WTC11 (cell line): ENCODE measurements at regions not wholly inside any gene's neighbourhood (a gene's known extent, or its start where the extent isn't known, plus 50 kb on each side); places are given as distances from the start of the nearest gene placed in this dataset.
A peak's percentile ranks its signal among the peaks of the same experiment; 100 is the strongest.

Experiments
- ATAC-seq: fragments of 200-7000 bp; cut with Tn5 transposase; 2 replicates; pipeline ENCODE4 v1.10.0; 2021; ENCODE audit warnings: mild to moderate bottlenecking, moderate library complexity
- CTCF ChIA-PET: fragments of 300-600 bp; sonication (Branson Sonifier 250); formaldehyde crosslinking; loops from one replicate; lab custom pipeline; 2021; ENCODE audit warnings: antibody characterized with exemption; lab: Charles Lee
- POLR2A ChIA-PET: fragments of 350-600 bp; sonication (Branson Sonifier 250); formaldehyde crosslinking; loops from one replicate; lab custom pipeline; 2021; ENCODE audit warnings: antibody characterized with exemption; lab: Charles Lee
- DNase-seq: peaks from one replicate; pipeline ENCODE4 v3.0.0; 2021; ENCODE audit warnings: low spot score
- H3K27ac Mint-ChIP-seq: 2 replicates; pipeline ENCODE4 v1.8.0; 2021; ENCODE audit warnings: mixed read lengths
- H3K27me3 Mint-ChIP-seq: 2 replicates; pipeline ENCODE4 v1.8.0; 2021; ENCODE audit warnings: low read depth, mild to moderate bottlenecking, moderate library complexity, mixed read lengths
- H3K36me3 Mint-ChIP-seq: 2 replicates; pipeline ENCODE4 v1.8.0; 2021; ENCODE audit warnings: mixed read lengths
- H3K4me1 Mint-ChIP-seq: 2 replicates; pipeline ENCODE4 v1.8.0; 2022; ENCODE audit warnings: mixed read lengths
- H3K4me3 Mint-ChIP-seq: 2 replicates; pipeline ENCODE4 v1.8.0; 2021; ENCODE audit warnings: mild to moderate bottlenecking, moderate library complexity, mixed read lengths
- H3K9me3 Mint-ChIP-seq: 2 replicates; pipeline ENCODE4 v1.8.0; 2021; ENCODE audit warnings: mixed read lengths
- ARID4B ChIP-seq: sonication (generic); formaldehyde crosslinking; IDR thresholded peaks from 2 replicates; pipeline ENCODE4 v1.8.0; 2023; ENCODE audit warnings: missing genetic modification reagents, mild to moderate bottlenecking, borderline replicate concordance
- CBFB ChIP-seq: sonication (generic); formaldehyde crosslinking; IDR thresholded peaks from 2 replicates; pipeline ENCODE4 v1.8.1; 2022; ENCODE audit warnings: mild to moderate bottlenecking, low read depth, missing genetic modification reagents
- CREB1 ChIP-seq: sonication (generic); formaldehyde crosslinking; IDR thresholded peaks from 2 replicates; pipeline ENCODE4 v1.8.0; 2023; ENCODE audit warnings: mild to moderate bottlenecking, missing genetic modification reagents
- ELF4 ChIP-seq: sonication (generic); formaldehyde crosslinking; IDR thresholded peaks from 2 replicates; pipeline ENCODE4 v1.8.1; 2022; ENCODE audit warnings: low read depth, mild to moderate bottlenecking, moderate library complexity, missing genetic modification reagents
- GABPB1 ChIP-seq: sonication (generic); formaldehyde crosslinking; IDR thresholded peaks from 2 replicates; pipeline ENCODE4 v1.8.1; 2023; ENCODE audit warnings: mild to moderate bottlenecking, missing genetic modification reagents
- IRF2 ChIP-seq: sonication (generic); formaldehyde crosslinking; IDR thresholded peaks from 2 replicates; pipeline ENCODE4 v1.8.0; 2022; ENCODE audit warnings: low read depth, missing genetic modification reagents, borderline replicate concordance
- KAT7 ChIP-seq: sonication (generic); formaldehyde crosslinking; IDR thresholded peaks from 2 replicates; pipeline ENCODE4 v1.8.1; 2023; ENCODE audit warnings: missing genetic modification reagents, mild to moderate bottlenecking, borderline replicate concordance
- MLX ChIP-seq: sonication (generic); formaldehyde crosslinking; IDR thresholded peaks from 2 replicates; pipeline ENCODE4 v1.8.1; 2023; ENCODE audit warnings: mild to moderate bottlenecking, missing genetic modification reagents, moderate library complexity
- PRRX2 ChIP-seq: fragments of 250-450 bp; sonication (Bioruptor Pico); IDR thresholded peaks from 2 replicates; pipeline ENCODE4 v1.8.0; 2021; ENCODE audit warnings: mild to moderate bottlenecking
- TP53 ChIP-seq: sonication (generic); formaldehyde crosslinking; IDR thresholded peaks from 2 replicates; pipeline ENCODE4 v1.8.1; 2023; ENCODE audit warnings: mild to moderate bottlenecking, missing genetic modification reagents
- ZNF263 ChIP-seq: sonication (generic); formaldehyde crosslinking; IDR thresholded peaks from 2 replicates; pipeline ENCODE4 v1.8.1; 2022; ENCODE audit warnings: low read depth, mild to moderate bottlenecking, moderate library complexity, missing genetic modification reagents
- ZNF416 ChIP-seq: fragments of 250-450 bp; sonication (Bioruptor Pico); IDR thresholded peaks from 2 replicates; pipeline ENCODE4 v1.9.0; 2021; ENCODE audit warnings: mild to moderate bottlenecking, inconsistent platforms
- TF ChIP-seq, protein P1 (sequence below): sonication (generic); formaldehyde crosslinking; IDR thresholded peaks from 2 replicates; pipeline ENCODE4 v1.8.1; 2022; ENCODE audit warnings: low read depth, missing genetic modification reagents, borderline replicate concordance
- TF ChIP-seq, protein P2 (sequence below): sonication (generic); formaldehyde crosslinking; IDR thresholded peaks from 2 replicates; pipeline ENCODE4 v1.8.1; 2023; ENCODE audit warnings: mild to moderate bottlenecking, moderate library complexity, missing genetic modification reagents
- TF ChIP-seq, protein P3 (sequence below): fragments of 250-450 bp; sonication (Bioruptor Pico); IDR thresholded peaks from 2 replicates; pipeline ENCODE4 v2.1.2; 2022; ENCODE audit warnings: mild to moderate bottlenecking, moderate library complexity

DNA sequence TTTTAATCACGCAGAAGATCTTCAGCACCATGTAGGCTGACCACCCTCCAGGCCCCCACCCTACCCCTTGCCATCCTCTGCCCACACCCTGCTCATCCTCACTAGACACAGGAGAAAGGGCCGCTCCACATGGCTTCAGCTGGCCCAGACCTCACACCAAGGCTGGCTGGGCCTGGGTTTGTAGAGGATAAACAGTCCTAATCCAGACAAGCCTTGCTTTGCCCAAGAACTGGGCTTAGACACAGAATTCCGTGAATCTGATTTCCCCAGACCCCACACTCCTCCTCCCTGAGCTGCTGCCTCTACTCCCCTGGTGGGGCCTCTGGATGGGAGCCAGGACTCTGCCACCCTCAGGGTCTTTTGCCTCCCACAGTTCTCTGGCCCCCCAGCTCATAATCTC is 185.3 kb downstream of the CYP26B1 start:
- Mint-ChIP-seq H3K27me3 (no peaks in the 10 kb centered on the region; the same call in 1 of the 2 replicates), H3K9me3 (peaks cover 35% of the 10 kb centered on the region), H3K4me3 (no peak overlapping the region), H3K27ac (no peak overlapping the region), H3K36me3 (peaks cover 22% of the 10 kb centered on the region), H3K4me1 (0 out of 2 replicates have a peak, but pooled peaks cover 6% of the 10 kb centered on the region)
- CTCF ChIA-PET = interaction anchor here (1.0 kb wide), 1 partner anchor 68 kb away, joined by 3 read pairs; no protein-coding TSS in a partner anchor
- POLR2A ChIA-PET = no interaction called here
- ATAC-seq (no peak), DNase-seq (no peak)
- TF ChIP-seq, protein P1, sequence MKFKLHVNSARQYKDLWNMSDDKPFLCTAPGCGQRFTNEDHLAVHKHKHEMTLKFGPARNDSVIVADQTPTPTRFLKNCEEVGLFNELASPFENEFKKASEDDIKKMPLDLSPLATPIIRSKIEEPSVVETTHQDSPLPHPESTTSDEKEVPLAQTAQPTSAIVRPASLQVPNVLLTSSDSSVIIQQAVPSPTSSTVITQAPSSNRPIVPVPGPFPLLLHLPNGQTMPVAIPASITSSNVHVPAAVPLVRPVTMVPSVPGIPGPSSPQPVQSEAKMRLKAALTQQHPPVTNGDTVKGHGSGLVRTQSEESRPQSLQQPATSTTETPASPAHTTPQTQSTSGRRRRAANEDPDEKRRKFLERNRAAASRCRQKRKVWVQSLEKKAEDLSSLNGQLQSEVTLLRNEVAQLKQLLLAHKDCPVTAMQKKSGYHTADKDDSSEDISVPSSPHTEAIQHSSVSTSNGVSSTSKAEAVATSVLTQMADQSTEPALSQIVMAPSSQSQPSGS (CRISPR knock-in tag) = no peak
- no peak for TF ChIP-seq IRF2 (CRISPR knock-in tag)

- POLR2A ChIA-PET = no interaction called here
- H3K27me3 Mint-ChIP-seq = no peaks in the 10 kb centered on the region
- peaks cover 31% of the 10 kb centered on the region for H3K36me3 Mint-ChIP-seq
- H3K27ac Mint-ChIP-seq = no peak overlapping the region
- CTCF ChIA-PET = interaction anchor here (1.1 kb wide), 1 partner anchor 38 kb away, joined by 4 read pairs; no protein-coding TSS in a partner anchor
- TF ChIP-seq, protein P2, sequence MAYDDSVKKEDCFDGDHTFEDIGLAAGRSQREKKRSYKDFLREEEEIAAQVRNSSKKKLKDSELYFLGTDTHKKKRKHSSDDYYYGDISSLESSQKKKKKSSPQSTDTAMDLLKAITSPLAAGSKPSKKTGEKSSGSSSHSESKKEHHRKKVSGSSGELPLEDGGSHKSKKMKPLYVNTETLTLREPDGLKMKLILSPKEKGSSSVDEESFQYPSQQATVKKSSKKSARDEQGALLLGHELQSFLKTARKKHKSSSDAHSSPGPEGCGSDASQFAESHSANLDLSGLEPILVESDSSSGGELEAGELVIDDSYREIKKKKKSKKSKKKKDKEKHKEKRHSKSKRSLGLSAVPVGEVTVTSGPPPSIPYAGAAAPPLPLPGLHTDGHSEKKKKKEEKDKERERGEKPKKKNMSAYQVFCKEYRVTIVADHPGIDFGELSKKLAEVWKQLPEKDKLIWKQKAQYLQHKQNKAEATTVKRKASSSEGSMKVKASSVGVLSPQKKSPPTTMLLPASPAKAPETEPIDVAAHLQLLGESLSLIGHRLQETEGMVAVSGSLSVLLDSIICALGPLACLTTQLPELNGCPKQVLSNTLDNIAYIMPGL (CRISPR knock-in tag) = no peak
- TF ChIP-seq PRRX2 (CRISPR knock-in tag) (no peak), CBFB (CRISPR knock-in tag) (no peak), ZNF416 (CRISPR knock-in tag) (no peak), MLX (CRISPR knock-in tag) (no peak), CREB1 (CRISPR knock-in tag) (no peak), ARID4B (CRISPR knock-in tag) (no peak), GABPB1 (no peak), KAT7 (CRISPR knock-in tag) (no peak), TP53 (no peak), ELF4 (CRISPR knock-in tag) (no peak), ZNF263 (CRISPR knock-in tag) (no peak)
- TF ChIP-seq, protein P3, sequence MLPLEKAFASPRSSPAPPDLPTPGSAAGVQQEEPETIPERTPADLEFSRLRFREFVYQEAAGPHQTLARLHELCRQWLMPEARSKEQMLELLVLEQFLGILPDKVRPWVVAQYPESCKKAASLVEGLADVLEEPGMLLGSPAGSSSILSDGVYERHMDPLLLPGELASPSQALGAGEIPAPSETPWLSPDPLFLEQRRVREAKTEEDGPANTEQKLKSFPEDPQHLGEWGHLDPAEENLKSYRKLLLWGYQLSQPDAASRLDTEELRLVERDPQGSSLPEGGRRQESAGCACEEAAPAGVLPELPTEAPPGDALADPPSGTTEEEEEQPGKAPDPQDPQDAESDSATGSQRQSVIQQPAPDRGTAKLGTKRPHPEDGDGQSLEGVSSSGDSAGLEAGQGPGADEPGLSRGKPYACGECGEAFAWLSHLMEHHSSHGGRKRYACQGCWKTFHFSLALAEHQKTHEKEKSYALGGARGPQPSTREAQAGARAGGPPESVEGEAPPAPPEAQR (CRISPR knock-in tag) = no peak
- peaks cover 44% of the 10 kb centered on the region for H3K9me3 Mint-ChIP-seq
- no peak for DNase-seq
- no peak overlapping the region for H3K4me3 Mint-ChIP-seq
- H3K4me1 Mint-ChIP-seq = 0 out of 2 replicates have a peak, but pooled peaks cover 6% of the 10 kb centered on the region
- 0 out of 2 replicates have a peak, but pooled peaks have one; percentile 30 for ATAC-seq
Observed at GRCh38 chr2:71961289-71962027, 186.2 kb downstream of the CYP26B1 start.
